BJ (cell line): ENCODE measurements at regions not wholly inside any gene's neighbourhood (a gene's known extent, or its start where the extent isn't known, plus 50 kb on each side); places are given as distances from the start of the nearest gene placed in this dataset.

Experiments used
- CTCF ChIA-PET: fragments of 350-600 bp; formaldehyde crosslinking; extraction: SDS; loops from one replicate; lab custom pipeline; 2021; ENCODE audit warnings: antibody characterized with exemption, inconsistent platforms; lab: Yijun Ruan, JAX
- POLR2A ChIA-PET: fragments of 300-600 bp; sonication (Branson Sonifier 250); formaldehyde crosslinking; extraction: SDS; loops from one replicate; lab custom pipeline; 2021; ENCODE audit warnings: antibody characterized with exemption; lab: Charles Lee
- DNase-seq: peaks from one replicate; pipeline ENCODE4 v3.0.0-alpha.2; 2011; ENCODE audit warnings: low read depth
- H3K27me3 ChIP-seq: 2 replicates; pipeline ENCODE4 v1.6.0; 2011; ENCODE audit warnings: low read length; ENCODE audit not compliant: control insufficient read depth, insufficient read depth
- H3K36me3 ChIP-seq: 2 replicates; pipeline ENCODE4 v1.5.1; 2011; ENCODE audit warnings: low read length; ENCODE audit not compliant: control insufficient read depth, insufficient read depth
- H3K4me3 ChIP-seq: 2 replicates; pipeline ENCODE4 v1.5.1; 2011; ENCODE audit warnings: low read depth, mild to moderate bottlenecking, control low read depth, low read length
- CTCF ChIP-seq: IDR thresholded peaks from 2 replicates; pipeline ENCODE4 v1.5.1; 2011; ENCODE audit warnings: low read depth, mild to moderate bottlenecking, control low read depth, inconsistent platforms, low read length, moderate library complexity; ENCODE audit not compliant: insufficient read depth

- no peak for DNase-seq
- Histone ChIP-seq H3K4me3 (no peak overlapping the region), H3K27me3 (no peaks in the 10 kb centered on the region), H3K36me3 (no peaks in the 10 kb centered on the region)
- POLR2A ChIA-PET, result no interaction called here
- no peak for TF ChIP-seq CTCF
- CTCF ChIA-PET, result no interaction called here
Measured at GRCh38 chr2:129720360-129720759, 259.1 kb upstream of the RAB6C start.

- ChIA-PET POLR2A (no interaction called here), CTCF (no interaction called here)
- Histone ChIP-seq H3K4me3 (no peak overlapping the region), H3K27me3 (no peaks in the 10 kb centered on the region), H3K36me3 (no peaks in the 10 kb centered on the region)
- DNase-seq, result no peak
- TF ChIP-seq CTCF, result no peak
Measured at GRCh38 chr2:129720761-129721160, 258.7 kb upstream of the RAB6C start.

- no peak for DNase-seq
- no peaks in the 10 kb centered on the region for H3K27me3 ChIP-seq
- H3K36me3 ChIP-seq, result no peaks in the 10 kb centered on the region
- CTCF ChIA-PET, result no interaction called here
- POLR2A ChIA-PET, result no interaction called here
- H3K4me3 ChIP-seq, result no peak overlapping the region
- TF ChIP-seq CTCF, result no peak
Measured at GRCh38 chr2:129721236-129721635, 258.2 kb upstream of the RAB6C start.

- H3K27me3 ChIP-seq, result no peaks in the 10 kb centered on the region
- TF ChIP-seq CTCF, result no peak
- CTCF ChIA-PET, result no interaction called here
- no peaks in the 10 kb centered on the region for H3K36me3 ChIP-seq
- no peak for DNase-seq
- POLR2A ChIA-PET, result no interaction called here
- H3K4me3 ChIP-seq, result no peak overlapping the region
Measured at GRCh38 chr2:129721846-129722245, 257.6 kb upstream of the RAB6C start.

GRCh38 chr2:129722306-129723019, 257.0 kb upstream of the RAB6C start:
- ChIA-PET CTCF (no interaction called here), POLR2A (no interaction called here)
- Histone ChIP-seq H3K27me3 (no peaks in the 10 kb centered on the region), H3K36me3 (no peaks in the 10 kb centered on the region), H3K4me3 (no peak overlapping the region)
- no peak for TF ChIP-seq CTCF
- DNase-seq, result no peak
